Neuronal stem cell (in vitro differentiated cells): ENCODE measurements at regions not wholly inside any gene's neighbourhood (a gene's known extent, or its start where the extent isn't known, plus 50 kb on each side); places are given as distances from the start of the nearest gene placed in this dataset.
A peak's percentile ranks its signal among the peaks of the same experiment; 100 is the strongest.

Experiments used
- DNase-seq: peaks from one replicate; pipeline ENCODE4 v3.0.0-alpha.2; 2013; ENCODE audit warnings: low spot score
- H2AFZ ChIP-seq: one replicate; pipeline ENCODE4 v1.6.1; 2013; ENCODE audit warnings: mild to moderate bottlenecking, low read length, inconsistent platforms
- H2AK5ac ChIP-seq: 2 replicates; pipeline ENCODE4 v1.6.1; 2013; ENCODE audit warnings: low read depth, mild to moderate bottlenecking, inconsistent platforms, low read length, moderate library complexity, mixed read lengths
- H2BK120ac ChIP-seq: 2 replicates; pipeline ENCODE4 v1.6.1; 2013; ENCODE audit warnings: low read depth, mild to moderate bottlenecking, inconsistent platforms, low read length, moderate library complexity, mixed read lengths
- H2BK12ac ChIP-seq: one replicate; pipeline ENCODE4 v1.6.1; 2013; ENCODE audit warnings: low read length, inconsistent platforms
- H2BK15ac ChIP-seq: 2 replicates; pipeline ENCODE4 v1.6.1; 2013; ENCODE audit warnings: mild to moderate bottlenecking, low read length, inconsistent platforms, mixed read lengths
- H2BK5ac ChIP-seq: one replicate; pipeline ENCODE4 v1.6.1; 2013; ENCODE audit warnings: inconsistent platforms, mild to moderate bottlenecking, low read length, moderate library complexity
- H3K14ac ChIP-seq: one replicate; pipeline ENCODE4 v1.6.1; 2013; ENCODE audit warnings: low read length, inconsistent platforms
- H3K18ac ChIP-seq: 2 replicates; pipeline ENCODE4 v1.6.1; 2013; ENCODE audit warnings: low read length, inconsistent platforms
- H3K23ac ChIP-seq: 2 replicates; pipeline ENCODE4 v1.6.1; 2013; ENCODE audit warnings: low read depth, mild to moderate bottlenecking, mixed read lengths, low read length, inconsistent platforms; ENCODE audit not compliant: poor library complexity
- H3K27ac ChIP-seq: replicated peaks from 3 replicates; pipeline ENCODE4 v1.5.1; 2013; ENCODE audit warnings: low read length, inconsistent platforms
- H3K27me3 ChIP-seq, 3 experiments: 2 replicates each; pipeline ENCODE4 v1.6.1; 2013; ENCODE audit warnings: low read length in 3 of 3, mild to moderate bottlenecking in 2 of 3, inconsistent platforms in 1 of 3, low read depth in 1 of 3, mixed read lengths in 1 of 3, moderate library complexity in 1 of 3; ENCODE audit not compliant: control insufficient read depth in 3 of 3, insufficient read depth in 3 of 3
- H3K36me3 ChIP-seq, 2 donors: replicated peaks in 1 of 2; 2 replicates each; pipeline ENCODE4 v1.6.1; 2013; ENCODE audit warnings: low read length in 2 of 2; ENCODE audit not compliant: control insufficient read depth in 2 of 2, insufficient read depth in 2 of 2
- H3K4ac ChIP-seq: 2 replicates; pipeline ENCODE4 v1.6.1; 2013; ENCODE audit warnings: inconsistent platforms, mild to moderate bottlenecking, low read length, moderate library complexity
- H3K4me1 ChIP-seq, 2 donors: 1 replicate in 1 of 2; 2 replicates in 1 of 2; pipeline ENCODE4 v1.6.1; 2013; ENCODE audit warnings: low read length in 2 of 2, low read depth in 1 of 2; ENCODE audit not compliant: control insufficient read depth in 2 of 2, insufficient read depth in 1 of 2
- H3K4me2 ChIP-seq: one replicate; pipeline ENCODE4 v1.6.1; 2013; ENCODE audit warnings: mild to moderate bottlenecking, low read length, inconsistent platforms; ENCODE audit not compliant: insufficient read depth, poor library complexity, severe bottlenecking
- H3K4me3 ChIP-seq, 2 donors: 2 replicates each; pipeline ENCODE4 v1.5.1; 2013; ENCODE audit warnings: low read length in 2 of 2, mild to moderate bottlenecking in 2 of 2, inconsistent platforms in 1 of 2, moderate library complexity in 1 of 2
- H3K79me1 ChIP-seq: one replicate; pipeline ENCODE4 v1.6.1; 2013; ENCODE audit warnings: low read depth, mild to moderate bottlenecking, inconsistent platforms, low read length, moderate library complexity
- H3K9ac ChIP-seq: one replicate; pipeline ENCODE4 v1.6.1; 2013; ENCODE audit warnings: mild to moderate bottlenecking, low read depth, low read length, inconsistent platforms; ENCODE audit not compliant: poor library complexity
- H3K9me3 ChIP-seq, 2 donors: replicated peaks in 1 of 2; 2 replicates each; pipeline versions ENCODE3 to v1.6.1; 2013; ENCODE audit warnings: low read length in 2 of 2, mild to moderate bottlenecking in 2 of 2, inconsistent platforms in 1 of 2, low read depth in 1 of 2, mixed read lengths in 1 of 2, moderate library complexity in 1 of 2; ENCODE audit not compliant: control insufficient read depth in 2 of 2, insufficient read depth in 1 of 2
- H4K8ac ChIP-seq: one replicate; pipeline ENCODE4 v1.6.1; 2013; ENCODE audit warnings: low read depth, mild to moderate bottlenecking, inconsistent platforms, low read length, moderate library complexity
- H4K91ac ChIP-seq: one replicate; pipeline ENCODE4 v1.6.1; 2013; ENCODE audit warnings: low read length, low read depth, mild to moderate bottlenecking, inconsistent platforms; ENCODE audit not compliant: poor library complexity
- WGBS, 2 donors: extraction: QIAGEN DNeasy Blood & Tissue Kit; methylation state at CpG; one replicate each; pipeline ENCODE4 v1.1.7; 2013; ENCODE audit warnings: missing lambda C conversion rate in 2 of 2, mixed read lengths in 1 of 2; ENCODE audit not compliant: insufficient read length in 2 of 2, insufficient replicate concordance in 1 of 2; ENCODE audit errors: extremely low coverage in 2 of 2; 5-methylcytosine and 5-hydroxymethylcytosine counted together

DNA sequence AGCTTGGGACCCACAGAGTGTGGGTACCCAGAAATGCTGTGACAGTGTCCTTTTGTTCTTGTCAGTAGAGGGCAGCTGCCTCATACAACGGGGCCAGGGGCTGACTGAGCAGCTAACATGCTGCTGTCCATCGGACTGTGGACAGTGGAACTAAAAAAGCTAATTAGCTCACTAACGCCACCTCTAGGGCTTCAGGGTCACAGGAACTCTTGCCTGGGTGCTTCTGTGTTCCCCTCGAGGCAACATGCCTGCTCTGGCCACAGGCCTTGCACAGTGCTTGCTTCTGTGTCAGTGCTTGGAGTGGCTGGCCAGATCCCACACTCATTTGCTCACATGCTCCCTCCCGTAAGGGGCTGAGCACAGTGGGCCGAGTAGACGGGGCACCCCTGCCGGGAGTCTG, 377.0 kb downstream of the OLFM4 start:
- H2BK15ac ChIP-seq, result no peak overlapping the region
- H3K4me2 ChIP-seq, result no peak overlapping the region
- no peaks in the 10 kb centered on the region for H3K79me1 ChIP-seq
- H4K8ac ChIP-seq, result no peak overlapping the region
- H3K18ac ChIP-seq, result peak overlapping the region; percentile 24
- no peak overlapping the region for H4K91ac ChIP-seq
- H3K36me3 ChIP-seq, result no peaks in the 10 kb centered on the region
- WGBS, 2 donors, result no CpG with 5 or more reads among the region's 8 CpGs
- no peak overlapping the region for H3K14ac ChIP-seq
- H3K4me1 ChIP-seq, result peaks cover 0 to 6% of the 10 kb centered on the region in 2 donors
- no peak overlapping the region for H2BK12ac ChIP-seq
- peak overlapping the region; percentile 66 for H2AFZ ChIP-seq
- no peak overlapping the region for H2AK5ac ChIP-seq
- no peak overlapping the region for H2BK5ac ChIP-seq
- no peak overlapping the region for H3K4ac ChIP-seq
- no peak overlapping the region for H3K9ac ChIP-seq
- no peaks in the 10 kb centered on the region for H3K9me3 ChIP-seq
- no peak overlapping the region for H3K4me3 ChIP-seq
- H2BK120ac ChIP-seq, result no peak overlapping the region
- no peak overlapping the region for H3K23ac ChIP-seq
- H3K27me3 ChIP-seq, result no peaks in the 10 kb centered on the region
- peak; percentile 30 for DNase-seq
- H3K27ac ChIP-seq, result no peak overlapping the region

DNA sequence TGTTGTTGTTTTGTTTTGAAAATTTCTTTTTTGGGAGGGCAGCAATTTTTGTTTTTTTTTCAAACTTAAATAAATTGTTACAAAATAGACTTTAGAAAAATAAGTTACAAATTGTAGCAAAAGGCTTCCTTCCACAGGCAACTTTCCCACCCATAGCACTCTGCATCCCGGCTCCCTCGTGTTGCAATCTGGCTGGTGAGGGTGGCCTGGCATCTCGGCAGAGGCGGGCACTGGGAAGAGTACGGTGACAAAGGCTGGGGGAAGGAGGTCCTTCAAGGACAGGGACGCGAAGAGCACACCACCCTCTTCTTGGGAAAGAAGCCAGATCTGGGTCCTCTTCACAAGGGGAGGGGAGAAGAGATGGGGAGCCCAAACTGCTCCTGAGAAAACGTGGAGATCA, 379.7 kb downstream of the OLFM4 start:
- Histone ChIP-seq H3K9me3 (no peaks in the 10 kb centered on the region), H3K4me2 (no peak overlapping the region), H3K9ac (no peak overlapping the region), H2AK5ac (no peak overlapping the region), H3K27ac (no peak overlapping the region), H3K4me1 (peaks cover 5 to 7% of the 10 kb centered on the region in 2 donors), H3K14ac (no peak overlapping the region), H3K36me3 (no peaks in the 10 kb centered on the region), H3K79me1 (no peaks in the 10 kb centered on the region), H4K8ac (no peak overlapping the region), H3K4me3 (no peak overlapping the region), H3K18ac (no peak overlapping the region), H2BK15ac (peak overlapping the region; percentile 52), H4K91ac (no peak overlapping the region), H3K23ac (no peak overlapping the region), H2BK12ac (no peak overlapping the region), H3K27me3 (no peaks in the 10 kb centered on the region), H2BK120ac (no peak overlapping the region), H3K4ac (no peak overlapping the region), H2AFZ (no peak overlapping the region), H2BK5ac (no peak overlapping the region)
- no peak for DNase-seq
- no CpG with 5 or more reads among the region's 8 CpGs for WGBS, 2 donors

DNA sequence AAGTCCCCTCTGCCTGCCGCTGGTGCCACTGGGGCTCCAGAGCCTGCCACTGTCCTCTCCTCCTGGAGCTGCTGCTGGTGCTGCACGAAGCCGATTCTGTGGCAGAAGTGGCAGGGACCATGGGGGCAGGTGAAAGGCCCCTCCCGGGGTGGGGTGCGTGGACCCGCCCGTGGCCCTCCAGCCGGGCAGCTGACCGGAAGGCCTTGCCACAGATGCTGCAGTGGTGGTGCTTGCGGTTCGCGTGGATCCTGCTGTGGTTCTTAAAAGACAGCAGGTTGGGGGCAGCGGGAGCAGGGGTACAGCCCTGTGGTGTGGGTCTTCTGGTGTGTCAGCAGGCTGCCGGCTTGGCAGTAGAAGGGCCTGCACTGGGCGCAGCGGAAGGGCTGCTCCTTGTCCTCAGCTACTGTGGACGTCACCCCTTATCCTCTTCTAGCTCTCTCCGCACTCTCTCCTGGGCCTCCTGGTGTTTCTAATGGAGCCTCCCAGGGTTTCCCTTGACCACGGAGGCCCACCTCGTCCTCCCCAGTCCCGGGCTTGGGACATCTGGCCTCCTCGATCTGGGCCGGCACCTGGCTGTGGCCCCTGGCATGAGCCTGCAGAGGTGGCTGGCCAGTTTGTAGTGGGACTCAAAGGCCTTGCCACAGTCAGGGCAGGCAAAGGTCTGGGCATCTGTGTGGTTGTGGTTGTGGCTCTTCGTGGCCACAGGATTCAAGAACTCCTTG, 380.4 kb downstream of the OLFM4 start:
- no peaks in the 10 kb centered on the region for H3K9me3 ChIP-seq
- DNase-seq, result no peak
- no peaks in the 10 kb centered on the region for H3K36me3 ChIP-seq
- peak overlapping the region; percentile 57 for H2AFZ ChIP-seq
- H2BK15ac ChIP-seq, result no peak overlapping the region
- no CpG with 5 or more reads among the region's 24 CpGs for WGBS, 2 donors
- H4K91ac ChIP-seq, result no peak overlapping the region
- H2BK12ac ChIP-seq, result no peak overlapping the region
- no peak overlapping the region for H3K27ac ChIP-seq
- peak overlapping the region; percentile 13 for H3K23ac ChIP-seq
- no peak overlapping the region for H3K4ac ChIP-seq
- no peak overlapping the region for H3K4me2 ChIP-seq
- no peak overlapping the region for H2BK120ac ChIP-seq
- no peak overlapping the region for H4K8ac ChIP-seq
- H2AK5ac ChIP-seq, result peak overlapping the region; percentile 86
- H3K9ac ChIP-seq, result no peak overlapping the region
- H3K4me1 ChIP-seq, result peaks cover 5 to 7% of the 10 kb centered on the region in 2 donors
- H3K18ac ChIP-seq, result peak overlapping the region; percentile 77
- no peaks in the 10 kb centered on the region for H3K79me1 ChIP-seq
- no peak overlapping the region for H3K14ac ChIP-seq
- H3K27me3 ChIP-seq, result no peaks in the 10 kb centered on the region
- no peak overlapping the region for H3K4me3 ChIP-seq
- peak overlapping the region; percentile 55 for H2BK5ac ChIP-seq

DNA sequence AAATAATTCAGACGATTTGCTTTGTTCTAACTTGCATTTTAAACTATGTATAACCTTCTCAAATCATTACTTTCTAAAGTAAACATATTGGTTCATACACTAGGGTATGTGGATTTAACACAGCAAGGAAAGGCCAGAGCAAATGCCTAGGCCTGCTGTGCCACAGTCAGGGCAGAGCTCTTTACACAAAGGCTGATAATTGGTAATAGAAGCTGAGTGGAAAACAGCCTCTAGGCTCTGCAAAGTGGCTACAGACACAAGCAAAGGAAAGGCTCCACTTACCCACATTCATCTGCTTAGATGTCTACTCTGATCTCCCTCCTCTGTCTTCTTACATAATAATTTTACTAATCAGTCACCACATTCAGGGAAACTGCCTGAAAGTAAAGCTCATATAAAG, 382.9 kb downstream of the OLFM4 start:
- Histone ChIP-seq H2BK120ac (no peak overlapping the region), H3K9me3 (no peaks in the 10 kb centered on the region), H2AK5ac (no peak overlapping the region), H3K36me3 (no peaks in the 10 kb centered on the region), H3K23ac (no peak overlapping the region), H3K27me3 (no peaks in the 10 kb centered on the region), H3K9ac (no peak overlapping the region), H3K18ac (no peak overlapping the region), H3K4me2 (no peak overlapping the region), H3K14ac (no peak overlapping the region), H4K91ac (no peak overlapping the region), H2BK5ac (no peak overlapping the region), H2BK12ac (no peak overlapping the region), H3K4me3 (no peak overlapping the region), H4K8ac (no peak overlapping the region), H3K4me1 (peaks cover 5 to 6% of the 10 kb centered on the region in 2 donors), H3K79me1 (no peaks in the 10 kb centered on the region), H3K4ac (no peak overlapping the region), H2AFZ (peak overlapping the region; percentile 75), H3K27ac (no peak overlapping the region), H2BK15ac (no peak overlapping the region)
- no CpG with 5 or more reads among the region's 1 CpG for WGBS, 2 donors
- DNase-seq, result no peak
